ENCODE measurements at regions not wholly inside any gene's neighbourhood (a gene's known extent, or its start where the extent isn't known, plus 50 kb on each side); places are given as distances from the start of the nearest gene placed in this dataset.
"Not testable (repeated sequence)": the region's sequence is repeated elsewhere in the genome, so short reads cannot be mapped to it uniquely, and the experiment has no call there.

DNA sequence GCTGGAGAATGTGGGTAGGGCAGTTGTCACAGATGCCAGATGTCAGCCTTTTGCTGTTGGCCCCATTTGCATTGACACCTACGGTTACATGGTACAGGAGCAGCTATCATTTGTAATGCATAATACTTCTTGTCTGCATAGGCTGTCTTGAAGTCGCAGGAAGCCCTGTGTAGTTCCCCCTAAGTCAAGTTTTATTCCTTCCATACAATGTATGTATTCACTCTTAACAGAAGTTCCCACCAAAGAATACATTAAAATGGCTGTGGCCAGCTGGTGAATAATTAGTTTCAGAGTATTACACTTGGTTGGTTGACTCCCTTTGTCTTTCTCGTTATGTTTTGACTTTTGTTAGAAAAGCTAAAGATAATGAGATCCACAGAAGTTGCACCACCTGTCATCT is 1169.0 kb downstream of the REEP3 start:
- Mint-ChIP-seq H3K36me3 (peaks cover 0 to 4% (median 0%) of the 10 kb centered on the region in 3 donors), H3K27ac (no peak overlapping the region), H3K4me1 (no peaks in the 10 kb centered on the region), H3K9me3 (peaks cover 2 to 35% (median 12%) of the 10 kb centered on the region in 6 donors), H3K4me3 (no peak overlapping the region), H3K27me3 (ENCODE audit: low read depth in 3 of 3) (no peaks in the 10 kb centered on the region)
- no peak for DNase-seq

DNA sequence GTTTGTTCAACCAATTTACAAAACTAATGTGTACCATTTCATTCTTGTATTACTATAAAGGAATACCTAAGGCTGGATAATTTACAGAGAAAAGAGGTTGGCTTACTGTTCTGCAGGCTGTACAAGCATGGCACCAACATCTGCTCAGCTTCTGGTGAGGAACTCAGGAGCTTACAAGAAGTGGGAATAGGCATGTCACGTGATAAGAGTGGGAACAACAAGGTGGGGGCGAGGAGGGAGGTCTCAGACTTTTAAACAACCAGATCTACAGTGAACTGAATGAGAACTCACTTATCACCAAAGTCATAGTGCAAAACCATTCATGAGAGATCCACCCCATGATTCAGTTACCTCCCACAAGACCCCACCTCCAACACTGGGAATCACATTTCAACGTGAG is 1178.0 kb downstream of the REEP3 start:
- no peak for DNase-seq
- peaks cover 0 to 3% (median 2%) of the 10 kb centered on the region in 3 donors for H3K27me3 Mint-ChIP-seq (ENCODE audit: low read depth in 3 of 3)
- peaks cover 0 to 3% (median 0%) of the 10 kb centered on the region in 3 donors for H3K36me3 Mint-ChIP-seq
- no peak overlapping the region for H3K27ac Mint-ChIP-seq
- H3K9me3 Mint-ChIP-seq, result peaks cover 5 to 30% (median 17%) of the 10 kb centered on the region in 6 donors
- H3K4me1 Mint-ChIP-seq, result no peaks in the 10 kb centered on the region
- no peak overlapping the region for H3K4me3 Mint-ChIP-seq

DNA sequence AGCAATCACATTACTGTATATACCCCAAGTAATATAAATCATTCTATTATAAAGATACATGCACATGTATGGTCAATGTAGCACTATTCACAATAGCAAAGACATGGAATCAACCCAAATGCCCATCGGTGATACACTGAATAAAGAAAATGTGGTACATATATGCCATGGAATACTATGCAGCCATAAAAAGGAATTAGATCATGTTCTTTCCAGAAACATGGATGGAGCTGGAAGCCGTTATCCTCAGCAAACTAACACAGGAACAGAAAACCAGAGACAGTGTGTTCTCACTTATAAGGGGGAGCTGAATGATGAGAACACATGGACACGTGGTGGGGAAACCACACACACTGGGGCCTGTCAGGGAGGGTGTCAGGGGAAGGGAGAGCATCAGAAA is 1180.9 kb downstream of the REEP3 start:
- peaks cover 3 to 40% (median 19%) of the 10 kb centered on the region in 6 donors for H3K9me3 Mint-ChIP-seq
- not testable (repeated sequence) for DNase-seq; H3K27me3 Mint-ChIP-seq (ENCODE audit: low read depth in 3 of 3); H3K4me1 Mint-ChIP-seq; H3K27ac Mint-ChIP-seq; H3K36me3 Mint-ChIP-seq
- H3K4me3 Mint-ChIP-seq, result peak overlapping the region in 1 of 5 donors; percentile 4

DNA sequence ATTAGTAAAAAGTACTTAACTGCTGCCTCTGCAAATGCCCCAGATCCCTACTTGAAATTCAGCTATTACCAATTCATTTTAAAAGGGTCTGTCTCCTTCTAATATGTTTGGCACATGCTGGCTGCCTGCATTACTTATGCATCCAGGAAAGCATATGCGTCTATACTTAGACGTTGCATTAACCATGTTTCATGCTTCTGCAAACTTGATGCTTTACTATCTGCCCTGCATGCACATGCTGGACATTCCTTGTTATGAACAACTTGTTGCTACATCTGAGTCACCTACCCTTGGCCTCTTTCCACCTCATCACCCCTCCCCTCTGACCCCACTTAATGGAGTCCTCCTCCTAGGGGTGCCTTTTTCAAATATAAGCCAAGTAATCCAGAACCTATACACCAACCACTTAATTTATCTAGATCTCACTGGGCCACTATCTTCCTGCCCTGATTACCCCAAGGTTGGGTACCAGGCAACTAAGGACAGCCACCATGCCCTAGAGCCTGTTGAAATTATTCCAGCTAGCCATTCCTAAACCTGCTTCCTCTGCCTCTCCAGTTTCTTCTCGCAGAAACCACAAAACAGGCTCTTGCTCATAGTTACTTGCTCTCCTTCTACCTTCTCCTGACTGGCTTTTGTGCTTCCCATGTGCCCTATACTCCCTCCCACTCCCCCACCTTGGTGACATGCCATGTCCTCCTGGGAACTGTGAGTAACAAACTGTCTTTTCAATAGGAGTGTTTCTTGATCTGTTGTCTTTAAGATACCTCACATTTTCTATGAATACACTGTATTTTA is 1187.9 kb downstream of the REEP3 start:
- Mint-ChIP-seq H3K27ac (no peak overlapping the region), H3K27me3 (ENCODE audit: low read depth in 3 of 3) (peaks cover 0 to 2% (median 0%) of the 10 kb centered on the region in 3 donors), H3K4me1 (no peaks in the 10 kb centered on the region), H3K4me3 (no peak overlapping the region), H3K36me3 (no peaks in the 10 kb centered on the region), H3K9me3 (peaks cover 4 to 35% (median 17%) of the 10 kb centered on the region in 6 donors)
- DNase-seq, result no peak

DNA sequence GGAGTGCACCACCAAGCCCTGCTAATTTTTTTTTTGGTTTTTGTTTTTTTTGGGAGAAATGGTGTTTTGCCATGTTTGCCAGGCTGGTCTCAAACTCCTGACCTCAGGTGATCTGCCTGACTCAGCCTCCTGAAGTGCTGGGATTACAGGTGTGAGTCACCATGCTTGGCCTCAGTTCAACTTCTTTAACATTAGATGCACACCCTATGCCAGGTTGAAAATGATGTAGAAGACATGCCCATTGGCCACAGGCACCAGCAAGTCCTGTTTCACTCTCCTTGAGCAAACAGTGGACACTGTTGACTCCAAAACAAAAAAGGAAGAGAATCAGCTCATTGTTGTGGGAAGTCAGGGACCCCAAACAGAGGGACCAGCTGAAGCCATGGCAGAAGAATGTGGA is 1205.3 kb downstream of the REEP3 start:
- Mint-ChIP-seq H3K27me3 (ENCODE audit: low read depth in 3 of 3) (peaks cover 0 to 1% (median 0%) of the 10 kb centered on the region in 3 donors), H3K36me3 (no peaks in the 10 kb centered on the region), H3K4me3 (no peak overlapping the region), H3K4me1 (no peaks in the 10 kb centered on the region), H3K9me3 (peaks cover 12 to 57% (median 33%) of the 10 kb centered on the region in 6 donors), H3K27ac (no peak overlapping the region)
- DNase-seq, result no peak

DNA sequence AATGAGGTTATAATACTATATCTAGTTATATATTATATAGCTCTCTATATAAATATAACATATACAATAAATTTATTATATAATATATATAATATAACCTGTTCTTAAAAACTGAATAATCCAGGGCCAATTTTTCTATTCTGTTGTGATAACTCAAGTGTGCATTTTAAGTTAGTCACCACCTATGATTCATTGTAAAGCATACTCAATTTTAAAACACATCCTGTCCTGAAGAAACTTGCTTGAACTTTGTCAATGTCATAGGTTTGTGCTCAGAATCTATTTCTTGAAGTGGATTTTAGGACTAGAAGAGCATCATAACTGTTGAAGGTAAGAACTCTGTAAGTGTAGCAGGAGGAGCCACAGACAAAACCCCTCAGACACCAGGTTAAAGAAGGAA is 1209.8 kb downstream of the REEP3 start:
- no peaks in the 10 kb centered on the region for H3K4me1 Mint-ChIP-seq
- H3K36me3 Mint-ChIP-seq, result no peaks in the 10 kb centered on the region
- H3K4me3 Mint-ChIP-seq, result no peak overlapping the region
- DNase-seq, result no peak
- peaks cover 10 to 48% (median 33%) of the 10 kb centered on the region in 6 donors for H3K9me3 Mint-ChIP-seq
- no peak overlapping the region for H3K27ac Mint-ChIP-seq
- peaks cover 0 to 2% (median 0%) of the 10 kb centered on the region in 3 donors for H3K27me3 Mint-ChIP-seq (ENCODE audit: low read depth in 3 of 3)

DNA sequence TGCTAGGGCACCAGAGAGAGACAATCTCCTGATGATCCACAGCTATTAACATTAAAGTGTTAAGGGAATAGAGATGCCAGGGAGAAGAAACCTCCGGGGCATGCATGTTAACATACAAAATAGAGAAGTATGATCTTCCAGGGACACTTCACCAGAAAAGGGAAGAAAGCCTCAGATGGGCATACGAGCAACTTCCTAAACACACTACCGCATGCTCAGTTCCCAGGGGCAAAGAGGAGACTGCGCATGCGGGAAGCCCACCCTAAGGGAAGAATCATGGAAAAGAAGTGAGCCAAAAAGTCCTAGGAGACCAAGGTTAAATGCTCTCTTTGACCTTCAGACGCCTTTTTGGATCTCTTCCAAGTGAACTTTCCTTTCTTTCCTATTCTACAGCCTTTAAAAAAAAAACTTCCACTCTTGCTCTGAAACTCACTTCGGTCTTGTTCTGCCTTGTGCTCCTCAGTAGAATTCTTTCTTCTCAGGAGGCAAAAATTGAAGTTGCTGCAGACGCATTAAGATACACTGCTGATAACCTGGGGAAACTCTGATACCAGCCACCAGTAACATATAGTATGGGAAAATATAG is 1211.3 kb downstream of the REEP3 start:
- peaks cover 8 to 58% (median 32%) of the 10 kb centered on the region in 6 donors for H3K9me3 Mint-ChIP-seq
- no peaks in the 10 kb centered on the region for H3K4me1 Mint-ChIP-seq
- no peak for DNase-seq
- H3K4me3 Mint-ChIP-seq, result no peak overlapping the region
- H3K27ac Mint-ChIP-seq, result no peak overlapping the region
- peaks cover 0 to 2% (median 0%) of the 10 kb centered on the region in 3 donors for H3K27me3 Mint-ChIP-seq (ENCODE audit: low read depth in 3 of 3)
- H3K36me3 Mint-ChIP-seq, result no peaks in the 10 kb centered on the region

DNA sequence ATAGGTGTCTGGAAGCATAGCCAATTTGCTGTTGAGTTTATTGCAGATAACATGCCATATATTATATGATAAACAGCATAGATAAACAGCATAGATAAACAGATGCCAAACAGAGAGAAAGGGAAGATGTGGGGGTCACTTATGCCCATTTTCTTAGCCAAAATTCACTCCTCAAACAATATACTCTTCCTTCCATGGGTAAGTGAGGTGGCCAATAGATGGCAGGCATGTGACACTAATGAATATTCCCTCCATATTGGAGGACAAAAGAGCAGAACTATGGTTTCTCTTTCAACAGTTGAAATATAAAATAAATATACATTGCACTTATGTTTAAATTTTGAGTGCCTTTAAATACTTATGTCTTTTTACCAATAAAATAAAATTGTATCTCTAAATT is 1212.8 kb downstream of the REEP3 start:
- peaks cover 0 to 2% (median 0%) of the 10 kb centered on the region in 3 donors for H3K27me3 Mint-ChIP-seq (ENCODE audit: low read depth in 3 of 3)

DNA sequence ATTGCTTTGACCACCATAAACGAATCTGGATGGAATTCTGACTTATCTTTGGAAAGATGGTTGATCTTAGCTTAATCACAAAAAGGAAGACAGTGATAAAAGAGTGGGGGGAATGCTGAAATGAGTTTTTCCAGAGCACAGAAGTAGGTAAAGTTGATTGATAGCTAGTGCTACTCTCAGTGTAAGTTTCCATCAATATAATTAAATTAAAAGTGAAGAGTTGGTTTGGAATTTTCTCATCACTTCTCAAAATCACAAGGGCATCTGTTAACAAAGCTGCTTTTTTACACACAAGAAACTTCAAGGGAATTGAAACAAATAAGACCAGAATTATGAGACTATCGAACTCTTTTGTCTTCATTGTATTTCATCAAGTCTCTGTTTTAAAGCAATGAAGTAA is 1217.3 kb downstream of the REEP3 start:
- H3K36me3 Mint-ChIP-seq, result no peaks in the 10 kb centered on the region
- DNase-seq, result no peak
- H3K27me3 Mint-ChIP-seq (ENCODE audit: low read depth in 3 of 3), result no peaks in the 10 kb centered on the region
- H3K9me3 Mint-ChIP-seq, result peaks cover 4 to 46% (median 18%) of the 10 kb centered on the region in 6 donors
- H3K4me1 Mint-ChIP-seq, result no peaks in the 10 kb centered on the region
- no peak overlapping the region for H3K4me3 Mint-ChIP-seq
- H3K27ac Mint-ChIP-seq, result no peak overlapping the region

More for the DNA sequence above, 1212.8 kb downstream of the REEP3 start:
- DNase-seq, result no peak
- H3K9me3 Mint-ChIP-seq, result peaks cover 5 to 50% (median 25%) of the 10 kb centered on the region in 6 donors
- H3K4me1 Mint-ChIP-seq, result no peaks in the 10 kb centered on the region
- H3K36me3 Mint-ChIP-seq, result no peaks in the 10 kb centered on the region
- H3K4me3 Mint-ChIP-seq, result no peak overlapping the region
- H3K27ac Mint-ChIP-seq, result no peak overlapping the region

DNA sequence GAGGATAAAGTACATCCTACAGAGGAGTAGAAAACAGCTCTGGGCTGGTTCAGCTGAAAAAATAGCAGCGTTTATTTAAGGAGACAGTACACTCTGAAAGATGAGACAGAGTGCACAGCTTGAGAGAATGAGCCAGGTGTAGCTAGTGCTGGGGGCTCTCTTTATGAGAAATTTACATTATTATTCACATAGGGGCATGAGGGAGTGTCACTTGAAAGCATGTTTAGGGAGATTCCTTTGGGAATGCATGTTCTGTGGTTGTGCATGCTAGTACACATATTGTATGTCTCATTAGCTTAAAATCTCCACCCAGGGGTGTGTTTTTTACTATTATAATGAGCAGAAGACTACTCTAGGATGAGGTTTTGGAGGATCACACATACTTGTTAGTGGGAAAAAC is 1224.4 kb downstream of the REEP3 start:
- no peak for DNase-seq
- H3K4me1 Mint-ChIP-seq, result no peaks in the 10 kb centered on the region
- H3K4me3 Mint-ChIP-seq, result no peak overlapping the region
- peaks cover 0 to 43% (median 14%) of the 10 kb centered on the region in 6 donors for H3K9me3 Mint-ChIP-seq
- H3K36me3 Mint-ChIP-seq, result no peaks in the 10 kb centered on the region
- peaks cover 0 to 2% (median 0%) of the 10 kb centered on the region in 3 donors for H3K27me3 Mint-ChIP-seq (ENCODE audit: low read depth in 3 of 3)
- no peak overlapping the region for H3K27ac Mint-ChIP-seq

DNA sequence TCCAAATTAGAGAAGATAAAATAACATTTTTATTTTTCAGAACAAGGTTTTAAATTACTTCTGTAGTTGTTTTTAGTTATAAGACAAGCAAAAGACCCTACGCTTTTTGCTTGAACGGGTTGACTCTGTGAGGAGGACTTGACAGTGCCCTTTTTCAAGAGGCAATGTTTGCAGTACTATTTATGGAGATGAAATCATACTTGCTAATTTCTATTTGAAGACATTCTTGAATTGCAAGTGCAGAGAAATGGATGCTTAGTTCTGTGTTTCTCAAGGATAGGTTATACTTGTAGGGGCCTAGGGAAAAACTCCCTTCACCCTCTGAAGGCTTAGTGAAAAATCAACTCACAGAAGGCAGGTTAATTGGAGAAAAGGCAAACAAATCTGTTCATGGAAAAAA is 1229.5 kb downstream of the REEP3 start:
- H3K4me1 Mint-ChIP-seq, result no peaks in the 10 kb centered on the region
- no peak for DNase-seq
- H3K4me3 Mint-ChIP-seq, result no peak overlapping the region
- H3K36me3 Mint-ChIP-seq, result no peaks in the 10 kb centered on the region
- H3K27ac Mint-ChIP-seq, result no peak overlapping the region
- no peaks in the 10 kb centered on the region for H3K27me3 Mint-ChIP-seq (ENCODE audit: low read depth in 3 of 3)
- peaks cover 4 to 49% (median 18%) of the 10 kb centered on the region in 6 donors for H3K9me3 Mint-ChIP-seq

DNA sequence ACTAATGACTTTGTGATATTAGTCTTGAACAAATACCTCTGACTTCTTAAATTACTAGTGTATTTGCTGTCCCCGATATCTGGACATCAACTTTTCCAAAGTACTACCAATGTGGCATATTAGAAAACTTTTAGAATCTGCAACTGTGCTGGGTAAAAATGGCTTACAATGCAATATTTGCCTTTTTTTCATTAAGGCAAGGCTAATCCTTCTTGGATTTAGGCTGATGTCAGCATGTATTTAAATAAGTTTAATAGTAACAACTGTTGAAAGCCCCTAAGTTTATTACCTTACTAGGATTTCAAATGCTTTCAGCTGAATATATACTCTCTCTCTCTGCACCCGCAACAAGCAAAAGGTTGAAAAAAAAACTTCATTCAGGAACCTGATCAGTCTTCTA is 1232.3 kb downstream of the REEP3 start:
- H3K4me1 Mint-ChIP-seq, result no peaks in the 10 kb centered on the region
- no peak for DNase-seq
- H3K4me3 Mint-ChIP-seq, result no peak overlapping the region
- H3K9me3 Mint-ChIP-seq, result peaks cover 4 to 46% (median 20%) of the 10 kb centered on the region in 6 donors
- no peaks in the 10 kb centered on the region for H3K27me3 Mint-ChIP-seq (ENCODE audit: low read depth in 3 of 3)
- H3K36me3 Mint-ChIP-seq, result no peaks in the 10 kb centered on the region
- no peak overlapping the region for H3K27ac Mint-ChIP-seq

DNA sequence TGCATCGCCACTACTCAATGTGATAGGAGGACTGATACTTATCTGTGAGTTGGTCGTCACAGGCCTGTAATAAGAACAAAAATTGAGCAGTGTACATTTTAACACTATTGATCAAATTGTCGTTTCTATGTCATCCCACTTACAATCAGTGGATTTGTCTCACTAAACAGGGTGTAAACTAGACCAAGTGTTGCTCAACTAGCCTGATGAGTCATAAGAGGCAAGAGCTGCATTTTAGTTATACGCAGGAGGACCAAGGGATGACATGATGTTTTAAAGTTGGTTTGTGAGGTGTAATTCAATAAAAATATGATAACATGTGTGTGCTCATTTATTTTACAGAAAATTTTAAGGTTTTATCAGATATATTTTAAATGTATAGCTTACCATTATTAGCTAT is 1239.2 kb downstream of the REEP3 start:
- peaks cover 0 to 3% (median 0%) of the 10 kb centered on the region in 3 donors for H3K36me3 Mint-ChIP-seq
- H3K4me1 Mint-ChIP-seq, result no peaks in the 10 kb centered on the region
- H3K27me3 Mint-ChIP-seq (ENCODE audit: low read depth in 3 of 3), result peaks cover 0 to 3% (median 1%) of the 10 kb centered on the region in 3 donors
- H3K4me3 Mint-ChIP-seq, result no peak overlapping the region
- H3K27ac Mint-ChIP-seq, result no peak overlapping the region
- DNase-seq, result no peak
- H3K9me3 Mint-ChIP-seq, result peaks cover 3 to 24% (median 16%) of the 10 kb centered on the region in 6 donors

DNA sequence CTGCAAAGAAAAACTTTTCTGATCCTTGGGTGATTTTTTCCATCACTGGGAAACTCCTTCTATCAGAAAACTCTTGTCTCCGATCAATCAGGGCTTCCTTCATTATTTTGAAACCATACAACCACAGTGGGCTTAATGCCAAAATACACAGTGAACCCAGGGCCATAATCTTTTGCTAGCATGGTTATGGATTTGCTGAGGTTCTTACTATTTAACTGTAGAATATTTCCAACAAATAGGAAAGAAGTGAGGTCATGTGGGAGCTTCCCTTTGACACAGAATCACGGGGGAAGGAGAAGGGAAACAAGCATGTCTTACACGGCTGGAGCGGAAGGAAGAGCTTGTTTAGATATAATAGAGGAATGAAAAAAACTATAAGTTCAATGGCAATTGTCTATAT is 1241.7 kb downstream of the REEP3 start:
- no peak overlapping the region for H3K27ac Mint-ChIP-seq
- peaks cover 0 to 3% (median 0%) of the 10 kb centered on the region in 3 donors for H3K36me3 Mint-ChIP-seq

More for the DNA sequence above, 1241.7 kb downstream of the REEP3 start:
- Mint-ChIP-seq H3K27me3 (ENCODE audit: low read depth in 3 of 3) (peaks cover 0 to 3% (median 1%) of the 10 kb centered on the region in 3 donors), H3K4me1 (no peaks in the 10 kb centered on the region), H3K9me3 (peaks cover 3 to 24% (median 17%) of the 10 kb centered on the region in 6 donors), H3K4me3 (no peak overlapping the region)
- DNase-seq, result no peak

Measured in immature natural killer cell (primary cell).